ENCODE measurements at regions not wholly inside any gene's neighbourhood (a gene's known extent, or its start where the extent isn't known, plus 50 kb on each side); places are given as distances from the start of the nearest gene placed in this dataset.

DNA sequence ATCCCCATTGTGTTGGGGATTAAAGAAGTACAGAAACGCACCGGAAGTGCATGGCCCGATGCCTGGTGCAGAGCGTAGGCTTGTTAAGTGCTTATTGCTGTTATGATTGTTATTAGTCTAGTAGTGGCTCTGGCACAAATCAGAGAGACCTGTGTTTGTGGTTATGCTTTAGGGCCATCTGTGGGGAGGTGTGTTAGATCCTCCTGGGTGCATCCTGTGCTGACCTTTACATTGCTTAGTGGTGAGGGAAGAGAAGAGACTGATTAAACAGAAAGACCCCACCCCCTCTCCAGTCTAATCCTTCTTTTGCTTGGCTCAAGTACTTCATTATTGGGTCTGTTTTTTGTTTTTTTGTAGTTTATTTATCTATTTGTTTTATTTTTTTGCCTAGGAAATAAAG lies 112.7 kb upstream of the SPRY4 start:
- H3K36me3 Mint-ChIP-seq (ENCODE audit: low read depth), result no peaks in the 10 kb centered on the region
- no peaks in the 10 kb centered on the region for H3K79me2 ChIP-seq (replicated peaks; ENCODE audit: insufficient read depth)
- peaks cover 13% of the 10 kb centered on the region for H3K4me1 ChIP-seq (ENCODE audit: insufficient read depth)
- H3K4me3 ChIP-seq, result no peak overlapping the region
- H3K27me3 ChIP-seq (ENCODE audit: insufficient read depth), result no peaks in the 10 kb centered on the region
- H3K36me3 ChIP-seq (ENCODE audit: insufficient read depth), result no peaks in the 10 kb centered on the region
- H3K27me3 Mint-ChIP-seq (ENCODE audit: insufficient read depth, low read depth, poor library complexity), result peaks cover 2% of the 10 kb centered on the region
- no peaks in the 10 kb centered on the region for H3K9me2 ChIP-seq (ENCODE audit: insufficient read depth)
- H3K27ac ChIP-seq (ENCODE audit: low read depth), result no peak overlapping the region
- no peak for DNase-seq (ENCODE audit: low spot score)
- no peak overlapping the region for H2AFZ ChIP-seq
- H3K4me1 Mint-ChIP-seq, result peaks cover 54% of the 10 kb centered on the region
- no peak for ATAC-seq
- H3F3A ChIP-seq (replicated peaks; ENCODE audit: low read depth), result no peaks in the 10 kb centered on the region; the same call in 1 of the 2 replicates
- H4K20me1 ChIP-seq (replicated peaks; ENCODE audit: insufficient read depth), result no peaks in the 10 kb centered on the region
- TF ChIP-seq CREB1 (CRISPR knock-in tag; IDR thresholded peaks at IDR 0.05; ENCODE audit: low read depth) (no peak), POLR2AphosphoS5 (IDR thresholded peaks at IDR 0.05; ENCODE audit: low read depth) (no peak), ZNF114 (CRISPR knock-in tag; IDR thresholded peaks at IDR 0.05) (no peak), NANOG (IDR thresholded peaks at IDR 0.05; ENCODE audit: borderline replicate concordance) (no peak), JUNB (IDR thresholded peaks at IDR 0.05; ENCODE audit: unreplicated experiment) (no peak)
- TF ChIP-seq, protein P1, sequence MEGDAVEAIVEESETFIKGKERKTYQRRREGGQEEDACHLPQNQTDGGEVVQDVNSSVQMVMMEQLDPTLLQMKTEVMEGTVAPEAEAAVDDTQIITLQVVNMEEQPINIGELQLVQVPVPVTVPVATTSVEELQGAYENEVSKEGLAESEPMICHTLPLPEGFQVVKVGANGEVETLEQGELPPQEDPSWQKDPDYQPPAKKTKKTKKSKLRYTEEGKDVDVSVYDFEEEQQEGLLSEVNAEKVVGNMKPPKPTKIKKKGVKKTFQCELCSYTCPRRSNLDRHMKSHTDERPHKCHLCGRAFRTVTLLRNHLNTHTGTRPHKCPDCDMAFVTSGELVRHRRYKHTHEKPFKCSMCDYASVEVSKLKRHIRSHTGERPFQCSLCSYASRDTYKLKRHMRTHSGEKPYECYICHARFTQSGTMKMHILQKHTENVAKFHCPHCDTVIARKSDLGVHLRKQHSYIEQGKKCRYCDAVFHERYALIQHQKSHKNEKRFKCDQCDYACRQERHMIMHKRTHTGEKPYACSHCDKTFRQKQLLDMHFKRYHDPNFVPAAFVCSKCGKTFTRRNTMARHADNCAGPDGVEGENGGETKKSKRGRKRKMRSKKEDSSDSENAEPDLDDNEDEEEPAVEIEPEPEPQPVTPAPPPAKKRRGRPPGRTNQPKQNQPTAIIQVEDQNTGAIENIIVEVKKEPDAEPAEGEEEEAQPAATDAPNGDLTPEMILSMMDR (conservative IDR thresholded peaks at IDR 0.05; ENCODE audit: low read depth in 2 of 2), result no peak
- TF ChIP-seq, protein P2, sequence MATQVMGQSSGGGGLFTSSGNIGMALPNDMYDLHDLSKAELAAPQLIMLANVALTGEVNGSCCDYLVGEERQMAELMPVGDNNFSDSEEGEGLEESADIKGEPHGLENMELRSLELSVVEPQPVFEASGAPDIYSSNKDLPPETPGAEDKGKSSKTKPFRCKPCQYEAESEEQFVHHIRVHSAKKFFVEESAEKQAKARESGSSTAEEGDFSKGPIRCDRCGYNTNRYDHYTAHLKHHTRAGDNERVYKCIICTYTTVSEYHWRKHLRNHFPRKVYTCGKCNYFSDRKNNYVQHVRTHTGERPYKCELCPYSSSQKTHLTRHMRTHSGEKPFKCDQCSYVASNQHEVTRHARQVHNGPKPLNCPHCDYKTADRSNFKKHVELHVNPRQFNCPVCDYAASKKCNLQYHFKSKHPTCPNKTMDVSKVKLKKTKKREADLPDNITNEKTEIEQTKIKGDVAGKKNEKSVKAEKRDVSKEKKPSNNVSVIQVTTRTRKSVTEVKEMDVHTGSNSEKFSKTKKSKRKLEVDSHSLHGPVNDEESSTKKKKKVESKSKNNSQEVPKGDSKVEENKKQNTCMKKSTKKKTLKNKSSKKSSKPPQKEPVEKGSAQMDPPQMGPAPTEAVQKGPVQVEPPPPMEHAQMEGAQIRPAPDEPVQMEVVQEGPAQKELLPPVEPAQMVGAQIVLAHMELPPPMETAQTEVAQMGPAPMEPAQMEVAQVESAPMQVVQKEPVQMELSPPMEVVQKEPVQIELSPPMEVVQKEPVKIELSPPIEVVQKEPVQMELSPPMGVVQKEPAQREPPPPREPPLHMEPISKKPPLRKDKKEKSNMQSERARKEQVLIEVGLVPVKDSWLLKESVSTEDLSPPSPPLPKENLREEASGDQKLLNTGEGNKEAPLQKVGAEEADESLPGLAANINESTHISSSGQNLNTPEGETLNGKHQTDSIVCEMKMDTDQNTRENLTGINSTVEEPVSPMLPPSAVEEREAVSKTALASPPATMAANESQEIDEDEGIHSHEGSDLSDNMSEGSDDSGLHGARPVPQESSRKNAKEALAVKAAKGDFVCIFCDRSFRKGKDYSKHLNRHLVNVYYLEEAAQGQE (IDR thresholded peaks at IDR 0.05; ENCODE audit: unreplicated experiment), result no peak
- no peak overlapping the region for H3K27ac Mint-ChIP-seq
- H3K4me2 ChIP-seq, result no peak overlapping the region
- H3K9me3 Mint-ChIP-seq, result no peaks in the 10 kb centered on the region
- H3K4me3 Mint-ChIP-seq, result no peak overlapping the region

DNA sequence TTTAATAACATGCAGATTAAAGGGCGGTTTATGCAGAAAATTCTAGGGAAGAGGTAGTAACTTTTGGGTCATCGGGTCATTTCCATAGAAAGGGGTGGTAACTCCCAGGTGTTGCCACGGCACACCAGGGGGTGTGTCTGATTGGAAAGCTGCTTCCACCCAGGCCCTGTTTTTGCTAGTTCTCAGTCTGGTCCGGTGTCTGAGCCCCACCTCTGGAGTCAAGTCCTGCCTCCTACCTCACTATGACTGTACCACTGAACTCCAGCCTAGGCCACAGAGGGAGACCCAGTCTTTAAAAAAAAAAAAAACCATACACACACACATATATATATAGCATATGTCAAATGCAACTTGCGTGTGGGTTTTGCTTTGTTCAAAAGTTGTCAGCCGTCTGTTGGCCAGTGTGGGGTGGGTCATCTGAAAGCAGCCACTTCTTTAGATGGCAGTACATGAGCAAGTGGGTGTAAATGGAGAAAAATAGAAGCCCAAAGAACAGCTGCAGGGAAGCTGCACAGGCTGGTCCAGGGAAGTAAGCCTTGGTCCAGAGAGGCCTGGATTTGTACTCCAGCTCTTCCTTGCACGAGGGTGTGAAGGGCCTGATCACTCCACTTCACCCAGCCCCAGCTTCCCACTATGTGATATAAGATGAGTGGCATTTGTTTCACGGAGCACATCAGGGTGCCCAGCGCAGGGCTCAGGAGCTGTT lies 110.7 kb upstream of the SPRY4 start:
- no peak overlapping the region for H3K4me2 ChIP-seq
- peaks cover 12% of the 10 kb centered on the region for H3K4me1 ChIP-seq (ENCODE audit: insufficient read depth)
- H3K9me3 Mint-ChIP-seq, result no peaks in the 10 kb centered on the region
- H3K27me3 Mint-ChIP-seq (ENCODE audit: insufficient read depth, low read depth, poor library complexity), result peaks cover 2% of the 10 kb centered on the region
- H3K36me3 Mint-ChIP-seq (ENCODE audit: low read depth), result no peaks in the 10 kb centered on the region
- TF ChIP-seq, protein P2 (IDR thresholded peaks at IDR 0.05; ENCODE audit: unreplicated experiment), result no peak
- no peak for TF ChIP-seq ZNF331 (CRISPR knock-in tag; IDR thresholded peaks at IDR 0.05; ENCODE audit: low read depth)
- TF ChIP-seq JUNB (IDR thresholded peaks at IDR 0.05; ENCODE audit: unreplicated experiment), result no peak
- TF ChIP-seq STAT1 (IDR thresholded peaks at IDR 0.05; ENCODE audit: unreplicated experiment), result no peak
- TF ChIP-seq EZH2phosphoT487 (IDR thresholded peaks at IDR 0.05; ENCODE audit: unreplicated experiment), result no peak
- no peak for TF ChIP-seq NANOG (IDR thresholded peaks at IDR 0.05; ENCODE audit: borderline replicate concordance)
- TF ChIP-seq ZNF114 (CRISPR knock-in tag; IDR thresholded peaks at IDR 0.05), result no peak
- TF ChIP-seq CREB1 (CRISPR knock-in tag; IDR thresholded peaks at IDR 0.05; ENCODE audit: low read depth), result no peak
- no peak for TF ChIP-seq EZH2 (IDR thresholded peaks at IDR 0.05; ENCODE audit: low read depth, unreplicated experiment)
- H3K79me2 ChIP-seq (replicated peaks; ENCODE audit: insufficient read depth), result no peaks in the 10 kb centered on the region
- peaks cover 49% of the 10 kb centered on the region for H3K4me1 Mint-ChIP-seq
- no peak overlapping the region for H2AFZ ChIP-seq
- H3K27me3 ChIP-seq (ENCODE audit: insufficient read depth), result no peaks in the 10 kb centered on the region
- H3K27ac Mint-ChIP-seq, result no peak overlapping the region
- no peak for ATAC-seq
- no peak overlapping the region for H3K4me3 ChIP-seq
- no peaks in the 10 kb centered on the region for H3F3A ChIP-seq (replicated peaks; ENCODE audit: low read depth)
- H3K27ac ChIP-seq (ENCODE audit: low read depth), result no peak overlapping the region
- H4K20me1 ChIP-seq (replicated peaks; ENCODE audit: insufficient read depth), result no peaks in the 10 kb centered on the region
- DNase-seq (ENCODE audit: low spot score), result no peak
- H3K9me2 ChIP-seq (ENCODE audit: insufficient read depth), result no peaks in the 10 kb centered on the region
- no peaks in the 10 kb centered on the region for H3K36me3 ChIP-seq (ENCODE audit: insufficient read depth)
- no peak overlapping the region for H3K4me3 Mint-ChIP-seq
